Stomach (tissue), 8 donors: ENCODE measurements at regions not wholly inside any gene's neighbourhood (a gene's known extent, or its start where the extent isn't known, plus 50 kb on each side); places are given as distances from the start of the nearest gene placed in this dataset.

Experiments
- DNase-seq, 2 donors: peaks; one replicate each; pipeline versions ENCODE4 v3.0.0 to v3.0.0-alpha.2; 2013 to 2019
- H3K27ac ChIP-seq, 5 donors: fragments of 200-600 bp in 4 of 5; sonication (generic) in 4 of 5; one replicate each; pipeline ENCODE4 v1.5.1; 2013 to 2019; ENCODE audit warnings: mild to moderate bottlenecking in 1 of 5, moderate library complexity in 1 of 5
- H3K27me3 ChIP-seq, 3 donors: fragments of 200-600 bp; sonication (generic); one replicate each; pipeline ENCODE4 v1.5.1; 2017 to 2019; ENCODE audit warnings: mixed run types in 1 of 3
- H3K36me3 ChIP-seq, 4 donors: fragments of 200-600 bp; sonication (generic); 1 replicate in 3 of 4; 2 replicates in 1 of 4; pipeline ENCODE4 v1.5.1; 2016 to 2019
- H3K4me1 ChIP-seq, 4 donors: fragments of 200-600 bp; sonication (generic); one replicate each; pipeline ENCODE4 v1.5.1; 2016 to 2019
- H3K4me3 ChIP-seq, 4 donors: fragments of 200-600 bp; sonication (generic) in 3 of 4; one replicate each; pipeline ENCODE4 v1.5.1; 2016 to 2019; ENCODE audit warnings: mild to moderate bottlenecking in 1 of 4
- H3K9me3 ChIP-seq, 4 donors: fragments of 200-600 bp; sonication (generic); one replicate each; pipeline ENCODE4 v1.5.1; 2016 to 2019
- EP300 ChIP-seq: sonication (generic); formaldehyde crosslinking; IDR thresholded peaks from one replicate; pipeline ENCODE4 v1.6.1; 2017; ENCODE audit warnings: antibody characterized with exemption
- POLR2A ChIP-seq, 4 donors: fragments of 450-650 bp; IDR thresholded peaks; one replicate each; pipeline ENCODE4 v1.6.1; 2016; ENCODE audit warnings: antibody characterized with exemption in 4 of 4, control low read depth in 2 of 4, mild to moderate bottlenecking in 1 of 4, moderate library complexity in 1 of 4
- POLR2AphosphoS5 ChIP-seq, 3 donors: sonication (generic); formaldehyde crosslinking; IDR thresholded peaks; one replicate each; pipeline ENCODE4 v1.6.1; 2016; ENCODE audit warnings: antibody characterized with exemption in 3 of 3
- WGBS, 5 donors: extraction: QIAGEN DNeasy Blood & Tissue Kit in 3 of 5; methylation state at CpG; one replicate each; pipeline versions ENCODE4 v1.1.5 to v1.1.7; 2013 to 2018; 5-methylcytosine and 5-hydroxymethylcytosine counted together
- intact Hi-C: fragments of 100-400 bp; cut with DNase I; formaldehyde crosslinking; loops from one replicate; pipeline ENCODE4 v1.15.1; 2023; ENCODE audit warnings: low total_unique reads
- TF ChIP-seq, protein P1 (sequence below), 7 experiments: fragments of 450-650 bp in 4 of 7; fragments of 200-600 bp in 3 of 7; sonication (generic) in 3 of 7; IDR thresholded peaks; one replicate each; pipeline ENCODE4 v1.5.1; 2016 to 2019; ENCODE audit warnings: antibody characterized with exemption in 7 of 7, control low read depth in 2 of 7, mild to moderate bottlenecking in 1 of 7
- donor health status: healthy with polysubstance abuse.
- donor health status: Bipolar disorder and iron deficiency.
- donor health status: healthy.

DNA sequence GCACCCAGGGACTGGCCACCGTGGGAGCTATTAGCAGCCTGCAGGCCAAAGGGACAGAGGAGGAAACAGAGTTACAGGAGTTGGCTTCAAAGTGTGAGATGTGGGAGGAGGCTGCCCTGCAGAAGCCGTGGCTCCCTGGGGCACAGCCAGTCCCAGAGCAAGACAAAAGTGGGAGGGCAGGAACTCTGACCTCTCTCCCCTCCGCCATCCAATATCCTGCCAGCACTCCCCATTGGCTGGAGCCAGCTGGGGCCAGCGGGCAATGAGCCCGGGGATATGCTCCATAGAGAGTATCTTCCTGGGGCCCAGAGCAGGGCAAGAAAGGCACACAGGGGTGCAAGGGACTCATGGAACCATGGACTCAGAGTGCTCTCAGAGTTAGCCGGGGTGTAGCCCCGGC is 143.1 kb downstream of the INHBB start:
- Histone ChIP-seq H3K4me1 (peaks cover 9 to 14% (median 11%) of the 10 kb centered on the region in 4 donors), H3K27ac (no peak overlapping the region), H3K4me3 (no peak overlapping the region), H3K36me3 (no peaks in the 10 kb centered on the region), H3K27me3 (peaks cover 0 to 20% (median 0%) of the 10 kb centered on the region in 3 donors), H3K9me3 (no peaks in the 10 kb centered on the region)
- intact Hi-C loops, result no loop called here
- 63 to 72% (median 70%) methylated on average over 5 to 7 of the region's 7 CpGs for WGBS, 5 donors
- no peak for DNase-seq
- TF ChIP-seq POLR2A (IDR thresholded peaks at IDR 0.05) (no peak), POLR2AphosphoS5 (IDR thresholded peaks at IDR 0.05) (no peak), EP300 (no peak)
- TF ChIP-seq, protein P1, sequence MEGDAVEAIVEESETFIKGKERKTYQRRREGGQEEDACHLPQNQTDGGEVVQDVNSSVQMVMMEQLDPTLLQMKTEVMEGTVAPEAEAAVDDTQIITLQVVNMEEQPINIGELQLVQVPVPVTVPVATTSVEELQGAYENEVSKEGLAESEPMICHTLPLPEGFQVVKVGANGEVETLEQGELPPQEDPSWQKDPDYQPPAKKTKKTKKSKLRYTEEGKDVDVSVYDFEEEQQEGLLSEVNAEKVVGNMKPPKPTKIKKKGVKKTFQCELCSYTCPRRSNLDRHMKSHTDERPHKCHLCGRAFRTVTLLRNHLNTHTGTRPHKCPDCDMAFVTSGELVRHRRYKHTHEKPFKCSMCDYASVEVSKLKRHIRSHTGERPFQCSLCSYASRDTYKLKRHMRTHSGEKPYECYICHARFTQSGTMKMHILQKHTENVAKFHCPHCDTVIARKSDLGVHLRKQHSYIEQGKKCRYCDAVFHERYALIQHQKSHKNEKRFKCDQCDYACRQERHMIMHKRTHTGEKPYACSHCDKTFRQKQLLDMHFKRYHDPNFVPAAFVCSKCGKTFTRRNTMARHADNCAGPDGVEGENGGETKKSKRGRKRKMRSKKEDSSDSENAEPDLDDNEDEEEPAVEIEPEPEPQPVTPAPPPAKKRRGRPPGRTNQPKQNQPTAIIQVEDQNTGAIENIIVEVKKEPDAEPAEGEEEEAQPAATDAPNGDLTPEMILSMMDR (IDR thresholded peaks at IDR 0.05), result no peak

DNA sequence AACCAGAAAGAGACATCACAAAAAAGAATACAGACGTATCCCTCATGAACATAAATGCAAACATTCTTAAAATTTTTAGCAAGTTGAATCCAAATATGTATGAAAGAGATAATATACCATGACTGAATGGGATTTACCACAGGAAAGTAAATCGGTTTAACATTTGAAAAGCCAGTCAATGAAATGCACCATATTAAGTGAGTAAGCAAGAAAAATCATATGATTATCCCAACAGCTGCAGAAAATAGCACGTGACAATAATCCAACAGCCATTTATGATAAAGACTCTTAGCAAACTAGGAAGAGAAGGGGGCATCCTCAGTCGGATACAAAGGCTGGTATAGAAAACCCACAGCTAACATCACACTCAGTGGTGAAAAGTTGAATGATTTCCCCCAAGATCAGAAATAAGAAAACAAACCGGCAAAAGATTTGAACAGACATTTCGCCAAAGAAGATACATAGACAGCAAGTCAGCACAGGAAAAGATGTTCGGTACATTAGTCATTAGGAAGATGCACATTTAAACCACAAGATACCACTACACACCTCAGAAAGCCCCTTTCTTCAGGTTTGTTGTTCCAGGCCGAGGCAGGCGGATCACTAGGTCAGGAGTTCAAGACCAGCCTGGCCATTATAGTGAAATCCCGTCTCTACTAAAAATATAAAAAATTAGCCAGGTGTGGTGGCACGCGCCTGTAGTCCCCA is 144.3 kb downstream of the INHBB start:
- 93 to 94% (median 93%) methylated on average over 12 of the region's 12 CpGs for WGBS, 5 donors
- Histone ChIP-seq H3K36me3 (no peaks in the 10 kb centered on the region), H3K9me3 (no peaks in the 10 kb centered on the region), H3K4me3 (no peak overlapping the region), H3K27ac (no peak overlapping the region), H3K4me1 (peaks cover under 1 to 3% (median 2%) of the 10 kb centered on the region in 4 donors), H3K27me3 (peaks cover 0 to 20% (median 0%) of the 10 kb centered on the region in 3 donors)
- DNase-seq, result no peak
- intact Hi-C loops, result no loop called here
- TF ChIP-seq, protein P1 (IDR thresholded peaks at IDR 0.05), result no peak
- TF ChIP-seq POLR2A (IDR thresholded peaks at IDR 0.05) (no peak), EP300 (no peak)

DNA sequence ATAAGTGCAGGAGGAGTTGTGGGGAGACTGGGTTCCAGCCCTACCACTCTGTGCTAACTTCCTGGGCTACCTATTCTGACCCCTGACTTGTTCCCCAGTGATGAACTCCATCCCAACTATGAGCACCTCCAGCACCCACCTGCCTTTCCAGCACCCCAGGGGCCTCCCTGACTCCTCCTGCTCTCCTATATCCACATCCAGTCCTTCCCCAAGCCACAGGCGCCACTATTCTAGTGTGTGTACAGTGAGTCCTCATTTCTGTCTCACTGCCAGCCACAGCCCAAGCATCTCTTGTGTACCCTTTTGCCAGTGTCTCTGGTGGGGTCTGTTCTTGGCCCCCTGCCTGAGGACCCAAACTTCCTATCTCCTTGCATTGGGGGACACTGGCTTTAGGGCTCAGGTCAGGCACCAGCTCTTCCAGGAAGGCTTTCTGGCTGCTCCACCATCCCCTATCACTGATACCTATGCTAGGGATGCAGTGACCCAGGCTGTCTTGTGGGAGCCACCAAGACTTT is 145.2 kb downstream of the INHBB start:
- no peaks in the 10 kb centered on the region for H3K9me3 ChIP-seq
- H3K36me3 ChIP-seq, result no peaks in the 10 kb centered on the region
- DNase-seq, result no peak
- H3K27me3 ChIP-seq, result peaks cover 0 to 20% (median 0%) of the 10 kb centered on the region in 3 donors
- H3K27ac ChIP-seq, result no peak overlapping the region
- TF ChIP-seq, protein P1 (IDR thresholded peaks at IDR 0.05), result no peak
- no peak for TF ChIP-seq POLR2AphosphoS5 (IDR thresholded peaks at IDR 0.05)
- intact Hi-C loops, result no loop called here
- WGBS, 5 donors, result 86 to 94% (median 90%) methylated on average over 1 of the region's 1 CpG
- no peak overlapping the region for H3K4me3 ChIP-seq
- H3K4me1 ChIP-seq, result no peaks in the 10 kb centered on the region

DNA sequence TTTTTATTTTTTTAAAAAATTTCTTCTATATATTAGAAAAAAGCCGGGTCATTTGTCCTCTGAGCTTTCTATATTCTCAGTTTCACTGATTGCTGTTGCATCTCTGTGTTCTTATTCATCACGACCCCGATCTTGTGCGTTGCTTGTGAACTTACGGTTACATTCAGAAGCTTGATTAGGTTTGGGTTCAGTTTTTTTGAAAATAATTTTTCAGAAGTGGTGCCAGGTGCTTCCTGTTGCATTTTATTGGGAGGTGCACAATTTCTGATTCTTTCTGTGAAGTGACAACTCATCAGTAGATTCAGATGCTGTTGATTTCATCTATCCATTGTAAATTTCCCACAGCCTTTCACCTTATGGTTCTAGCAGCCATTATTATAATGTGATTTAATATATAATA is 147.3 kb downstream of the INHBB start:
- WGBS, 5 donors, result 78 to 92% (median 80%) methylated on average over 5 of the region's 5 CpGs
- DNase-seq, result no peak
- TF ChIP-seq EP300, result no peak
- TF ChIP-seq POLR2AphosphoS5 (IDR thresholded peaks at IDR 0.05), result no peak
- TF ChIP-seq, protein P1 (IDR thresholded peaks at IDR 0.05), result no peak
- TF ChIP-seq POLR2A (IDR thresholded peaks at IDR 0.05), result no peak
- Histone ChIP-seq H3K27ac (no peak overlapping the region), H3K27me3 (peaks cover 0 to 13% (median 0%) of the 10 kb centered on the region in 3 donors), H3K4me1 (no peaks in the 10 kb centered on the region), H3K4me3 (no peak overlapping the region), H3K36me3 (no peaks in the 10 kb centered on the region), H3K9me3 (no peaks in the 10 kb centered on the region)
- intact Hi-C loops, result no loop called here
